ENCODE measurements at regions not wholly inside any gene's neighbourhood (a gene's known extent, or its start where the extent isn't known, plus 50 kb on each side); places are given as distances from the start of the nearest gene placed in this dataset.

DNA sequence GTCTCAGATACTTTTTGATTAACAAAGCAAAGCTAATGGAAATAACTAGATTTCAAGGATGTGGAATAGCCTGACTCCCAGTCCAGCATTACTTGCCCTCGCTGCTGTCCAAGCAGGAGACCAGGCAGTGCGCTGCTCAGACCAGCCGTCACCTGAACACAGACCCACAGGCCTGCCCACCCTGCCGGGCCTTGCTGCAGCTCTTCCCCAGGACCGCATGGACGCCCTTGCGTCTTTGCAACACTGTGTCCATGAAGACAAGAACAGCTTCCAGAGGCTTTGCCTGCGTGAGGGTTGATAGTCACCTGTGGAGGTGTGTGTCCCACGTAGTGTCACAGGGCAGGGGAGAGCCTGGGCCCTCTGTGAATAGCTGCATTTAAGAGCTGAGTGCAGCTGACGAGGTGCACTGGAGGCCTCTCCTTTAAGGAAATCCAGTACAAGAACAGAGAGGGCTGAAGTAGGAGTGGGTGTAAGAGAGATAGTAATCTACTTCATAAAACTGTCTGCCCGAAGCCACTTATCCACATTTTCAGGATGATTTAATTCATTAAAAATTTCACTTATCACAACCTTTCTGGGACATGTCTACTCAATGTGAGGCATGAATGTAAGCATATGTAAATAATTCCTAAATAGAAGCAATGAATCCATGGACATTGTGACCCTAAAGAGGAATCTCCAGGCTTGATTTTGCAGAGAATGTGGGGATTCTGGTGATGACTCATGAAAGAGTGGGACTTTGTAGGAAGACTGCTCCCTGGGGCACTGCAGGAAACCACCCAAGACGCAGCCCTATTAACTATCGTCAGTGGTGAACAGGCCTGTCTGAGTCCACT is 176.2 kb upstream of the RAB4A start:
- Mint-ChIP-seq H3K27ac (ENCODE audit: unreplicated experiment) (no peak overlapping the region), H3K36me3 (ENCODE audit: low read depth) (no peaks in the 10 kb centered on the region), H3K9me3 (no peaks in the 10 kb centered on the region), H3K4me3 (no peak overlapping the region), H3K4me1 (peaks cover 30% of the 10 kb centered on the region), H3K27me3 (ENCODE audit: low read depth) (no peaks in the 10 kb centered on the region)
- DNase-seq (ENCODE audit: low read depth, low spot score): no peak
- TF ChIP-seq, protein P1, sequence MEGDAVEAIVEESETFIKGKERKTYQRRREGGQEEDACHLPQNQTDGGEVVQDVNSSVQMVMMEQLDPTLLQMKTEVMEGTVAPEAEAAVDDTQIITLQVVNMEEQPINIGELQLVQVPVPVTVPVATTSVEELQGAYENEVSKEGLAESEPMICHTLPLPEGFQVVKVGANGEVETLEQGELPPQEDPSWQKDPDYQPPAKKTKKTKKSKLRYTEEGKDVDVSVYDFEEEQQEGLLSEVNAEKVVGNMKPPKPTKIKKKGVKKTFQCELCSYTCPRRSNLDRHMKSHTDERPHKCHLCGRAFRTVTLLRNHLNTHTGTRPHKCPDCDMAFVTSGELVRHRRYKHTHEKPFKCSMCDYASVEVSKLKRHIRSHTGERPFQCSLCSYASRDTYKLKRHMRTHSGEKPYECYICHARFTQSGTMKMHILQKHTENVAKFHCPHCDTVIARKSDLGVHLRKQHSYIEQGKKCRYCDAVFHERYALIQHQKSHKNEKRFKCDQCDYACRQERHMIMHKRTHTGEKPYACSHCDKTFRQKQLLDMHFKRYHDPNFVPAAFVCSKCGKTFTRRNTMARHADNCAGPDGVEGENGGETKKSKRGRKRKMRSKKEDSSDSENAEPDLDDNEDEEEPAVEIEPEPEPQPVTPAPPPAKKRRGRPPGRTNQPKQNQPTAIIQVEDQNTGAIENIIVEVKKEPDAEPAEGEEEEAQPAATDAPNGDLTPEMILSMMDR (conservative IDR thresholded peaks at IDR 0.05): no peak

DNA sequence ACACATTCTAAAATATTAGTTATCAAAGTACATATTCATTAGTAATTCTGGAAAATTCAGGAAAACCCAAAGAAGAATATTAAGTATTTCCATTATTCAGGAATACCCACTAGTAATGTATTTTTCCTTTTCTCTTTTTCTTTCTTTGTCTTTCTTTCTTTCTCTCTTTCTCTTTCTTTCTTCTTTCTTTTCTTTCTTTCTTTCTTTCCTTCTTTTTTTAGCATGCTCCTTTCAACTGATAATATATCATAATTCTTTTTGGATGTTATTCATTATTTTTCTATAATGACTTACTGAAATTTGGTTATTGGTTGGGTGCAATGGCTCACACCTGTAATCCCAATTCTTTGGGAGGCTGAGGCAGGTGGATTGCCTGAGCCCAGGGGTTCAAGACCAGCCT is 175.6 kb upstream of the RAB4A start:
- no peak for DNase-seq (ENCODE audit: low read depth, low spot score)
- Mint-ChIP-seq H3K27ac (ENCODE audit: unreplicated experiment) (no peak overlapping the region), H3K4me3 (no peak overlapping the region), H3K36me3 (ENCODE audit: low read depth) (no peaks in the 10 kb centered on the region), H3K27me3 (ENCODE audit: low read depth) (no peaks in the 10 kb centered on the region), H3K9me3 (no peaks in the 10 kb centered on the region), H3K4me1 (peaks cover 30% of the 10 kb centered on the region)
- TF ChIP-seq, protein P1 (conservative IDR thresholded peaks at IDR 0.05): no peak

DNA sequence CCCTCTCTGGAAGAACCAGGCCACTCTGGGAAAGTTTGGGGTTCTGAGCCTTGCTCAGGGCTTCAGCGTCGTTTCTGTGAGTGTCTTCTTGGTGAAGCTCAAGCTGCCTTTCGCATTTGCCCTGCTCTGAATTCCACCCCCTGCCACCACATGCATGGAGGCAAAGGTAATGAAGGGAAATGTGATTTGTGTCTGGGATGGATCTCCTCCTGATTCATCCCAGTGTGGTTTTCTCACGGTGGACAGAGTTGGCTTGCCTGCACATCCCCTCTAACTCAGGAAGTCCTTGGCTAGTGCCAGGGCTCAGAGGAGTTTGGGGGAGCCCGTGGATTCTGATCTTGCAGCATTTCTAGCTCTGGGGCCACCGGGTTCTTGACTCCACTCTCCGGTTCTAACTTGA is 173.6 kb upstream of the RAB4A start:
- Mint-ChIP-seq H3K36me3 (ENCODE audit: low read depth) (no peaks in the 10 kb centered on the region), H3K4me1 (peaks cover 20% of the 10 kb centered on the region), H3K27ac (ENCODE audit: unreplicated experiment) (no peak overlapping the region), H3K4me3 (no peak overlapping the region), H3K9me3 (no peaks in the 10 kb centered on the region), H3K27me3 (ENCODE audit: low read depth) (peaks cover 4% of the 10 kb centered on the region)
- DNase-seq (ENCODE audit: low read depth, low spot score): no peak
- TF ChIP-seq, protein P1 (conservative IDR thresholded peaks at IDR 0.05): no peak

DNA sequence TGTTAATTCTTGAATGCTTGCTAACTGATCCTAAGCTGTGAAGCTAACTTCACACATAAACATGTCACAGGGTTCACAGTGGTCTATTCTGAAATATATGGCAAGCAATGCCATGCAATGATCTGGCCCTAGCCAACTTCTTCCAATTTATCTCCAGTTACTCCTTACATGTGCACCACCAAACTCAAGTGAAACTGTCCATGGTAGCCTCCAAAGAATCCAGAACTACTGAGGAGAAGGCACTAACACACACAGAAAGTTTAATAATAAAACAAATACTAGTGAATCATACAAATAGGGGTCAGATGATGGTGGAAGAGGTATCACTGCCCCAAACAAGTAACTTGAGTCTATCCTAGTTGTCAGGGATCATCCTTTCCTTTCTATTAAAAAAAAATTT is 172.6 kb upstream of the RAB4A start:
- no peaks in the 10 kb centered on the region for H3K36me3 Mint-ChIP-seq (ENCODE audit: low read depth)
- DNase-seq (ENCODE audit: low read depth, low spot score): no peak
- no peak overlapping the region for H3K4me3 Mint-ChIP-seq
- H3K9me3 Mint-ChIP-seq: no peaks in the 10 kb centered on the region
- no peak overlapping the region for H3K27ac Mint-ChIP-seq (ENCODE audit: unreplicated experiment)
- H3K4me1 Mint-ChIP-seq: peaks cover 15% of the 10 kb centered on the region
- TF ChIP-seq, protein P1 (conservative IDR thresholded peaks at IDR 0.05): no peak
- peaks cover 6% of the 10 kb centered on the region for H3K27me3 Mint-ChIP-seq (ENCODE audit: low read depth)

DNA sequence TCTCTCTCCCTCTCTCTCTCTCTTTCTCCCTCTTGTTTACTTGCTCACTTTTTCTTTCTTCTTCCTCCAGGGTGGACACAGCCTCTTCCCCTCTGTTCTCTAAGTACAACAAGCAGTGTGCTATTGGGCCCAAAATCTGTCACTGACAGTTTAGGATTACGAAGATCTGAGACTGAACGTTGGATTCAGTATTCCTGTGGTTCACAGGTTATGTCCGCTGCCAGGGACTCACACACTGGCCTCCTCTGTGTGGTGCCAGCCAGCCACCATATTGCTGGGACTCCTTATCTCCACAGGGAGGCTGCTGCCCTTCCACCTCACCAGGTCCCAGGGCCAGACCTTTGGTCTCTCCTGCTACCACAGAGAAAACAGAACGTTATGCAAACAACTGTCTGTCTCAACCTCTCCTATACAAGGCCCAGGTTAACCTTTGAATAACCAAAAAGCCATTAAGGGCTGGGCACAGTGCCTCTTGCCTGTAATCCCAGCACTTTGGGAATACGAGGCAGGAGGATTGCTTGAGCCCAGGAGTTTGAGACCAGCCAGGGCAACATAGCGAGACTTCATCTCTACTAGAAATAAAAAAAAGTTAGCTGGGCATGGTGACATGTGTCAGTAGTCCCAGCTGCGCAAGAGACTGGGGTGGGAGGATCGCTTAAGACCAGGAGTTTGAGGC is 171.9 kb upstream of the RAB4A start:
- Mint-ChIP-seq H3K36me3 (ENCODE audit: low read depth) (no peaks in the 10 kb centered on the region), H3K4me1 (peaks cover 13% of the 10 kb centered on the region)

More for the DNA sequence above, 171.9 kb upstream of the RAB4A start:
- no peak overlapping the region for H3K4me3 Mint-ChIP-seq
- no peaks in the 10 kb centered on the region for H3K9me3 Mint-ChIP-seq
- DNase-seq (ENCODE audit: low read depth, low spot score): no peak
- H3K27ac Mint-ChIP-seq (ENCODE audit: unreplicated experiment): no peak overlapping the region
- peaks cover 6% of the 10 kb centered on the region for H3K27me3 Mint-ChIP-seq (ENCODE audit: low read depth)
- TF ChIP-seq, protein P1 (conservative IDR thresholded peaks at IDR 0.05): no peak

Data from neural crest cell (in vitro differentiated cells).